GM21447 (cell line): ENCODE measurements at regions not wholly inside any gene's neighbourhood (a gene's known extent, or its start where the extent isn't known, plus 50 kb on each side); places are given as distances from the start of the nearest gene placed in this dataset.
"Not testable (repeated sequence)": the region's sequence is repeated elsewhere in the genome, so short reads cannot be mapped to it uniquely, and the experiment has no call there.

Experiments used
- ATAC-seq: cut with Tn5 transposase; IDR thresholded peaks from one replicate; pipeline ENCODE4 v1.9.1; 2021; ENCODE audit not compliant: unreplicated experiment

DNA sequence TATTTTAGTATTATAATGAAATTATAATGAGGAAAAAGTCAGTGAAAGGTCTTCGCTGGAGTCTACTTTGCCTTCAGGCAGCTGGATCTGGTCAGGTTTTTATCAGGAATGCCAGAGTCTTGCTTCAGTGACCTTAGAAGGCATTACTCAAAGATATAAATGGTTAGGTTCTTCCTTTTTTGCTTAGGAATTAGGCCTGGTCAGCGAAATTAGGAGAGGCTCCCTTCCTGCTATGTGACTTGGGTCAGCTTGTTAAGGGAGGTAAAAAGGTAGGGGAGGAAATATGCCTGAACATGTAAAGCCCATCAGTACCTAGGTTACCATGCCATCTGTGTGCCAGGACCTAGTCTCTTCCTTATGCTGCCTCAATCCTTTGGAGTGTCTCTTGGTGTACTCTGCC lies 115.1 kb downstream of the OTOR start:
- ATAC-seq = no peak

DNA sequence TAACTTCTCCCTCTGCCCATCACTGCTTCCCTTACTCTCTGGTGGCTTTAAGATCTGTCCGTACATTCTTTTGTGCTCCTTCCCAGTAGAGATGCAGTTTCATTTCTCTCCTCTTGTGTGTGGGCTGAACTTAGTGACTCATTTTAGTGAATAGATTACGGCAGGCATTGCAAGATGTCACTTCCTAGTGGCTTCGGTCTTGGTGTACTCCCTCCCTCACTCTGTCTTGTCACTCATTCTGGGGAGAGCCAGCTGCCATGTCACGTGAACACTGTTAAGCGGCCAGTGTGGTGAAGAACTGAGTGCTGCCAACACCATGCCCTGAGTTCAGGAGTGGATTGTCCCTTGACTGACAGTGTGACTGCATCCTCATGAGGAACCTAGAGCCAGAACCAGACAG lies 115.9 kb downstream of the OTOR start:
- ATAC-seq = no peak

GRCh38 chr20:16864963-16865362 lies 116.8 kb downstream of the OTOR start:
- no peak for ATAC-seq

GRCh38 chr20:16865406-16865805 lies 117.2 kb downstream of the OTOR start:
- ATAC-seq = no peak

- ATAC-seq = not testable (repeated sequence)
Observed at GRCh38 chr20:16873124-16873523, 125.0 kb downstream of the OTOR start.

DNA sequence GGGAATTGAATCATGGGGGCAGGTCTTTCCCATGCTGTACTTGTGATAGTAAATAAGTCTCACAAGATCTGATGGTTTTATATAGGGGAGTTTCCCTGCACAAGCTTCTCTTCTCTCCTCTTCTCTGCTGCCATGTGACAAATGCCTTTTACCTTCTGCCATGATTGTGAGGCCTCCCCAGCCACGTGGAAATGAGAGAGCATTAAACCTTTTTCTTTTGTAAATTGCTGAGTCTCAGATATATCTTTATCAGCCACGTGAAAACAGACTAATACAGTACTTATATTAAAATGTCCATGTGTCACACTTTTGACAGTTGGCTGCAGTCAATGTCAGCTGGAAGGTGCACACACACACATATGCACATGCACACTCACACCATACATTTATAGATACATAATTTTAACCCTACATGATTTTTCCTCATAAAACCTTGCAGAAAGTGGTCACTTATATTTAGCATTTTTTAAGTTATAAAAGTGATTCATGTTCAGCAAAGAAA lies 128.9 kb downstream of the OTOR start:
- ATAC-seq = no peak

GRCh38 chr20:16885746-16886145 lies 137.6 kb downstream of the OTOR start:
- ATAC-seq = no peak

DNA sequence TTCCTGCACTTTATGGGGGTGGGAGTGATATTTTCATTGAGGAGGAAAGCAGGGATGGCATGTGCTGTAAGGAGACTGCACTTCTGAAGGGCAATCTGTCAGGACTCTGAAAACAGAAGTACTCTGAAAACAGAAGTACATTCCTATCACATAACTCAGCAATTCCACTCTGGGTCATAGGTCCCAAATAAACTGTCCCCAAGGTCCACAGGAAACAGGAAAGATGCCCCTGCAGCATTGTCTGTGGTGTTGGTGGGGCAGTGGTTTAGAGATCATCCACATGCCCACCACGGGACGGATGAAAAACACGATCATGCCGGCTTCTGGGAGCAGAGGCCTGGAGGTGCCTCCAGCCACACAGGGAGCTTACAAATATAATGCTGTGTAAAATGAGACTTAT lies 150.3 kb downstream of the OTOR start:
- no peak for ATAC-seq

DNA sequence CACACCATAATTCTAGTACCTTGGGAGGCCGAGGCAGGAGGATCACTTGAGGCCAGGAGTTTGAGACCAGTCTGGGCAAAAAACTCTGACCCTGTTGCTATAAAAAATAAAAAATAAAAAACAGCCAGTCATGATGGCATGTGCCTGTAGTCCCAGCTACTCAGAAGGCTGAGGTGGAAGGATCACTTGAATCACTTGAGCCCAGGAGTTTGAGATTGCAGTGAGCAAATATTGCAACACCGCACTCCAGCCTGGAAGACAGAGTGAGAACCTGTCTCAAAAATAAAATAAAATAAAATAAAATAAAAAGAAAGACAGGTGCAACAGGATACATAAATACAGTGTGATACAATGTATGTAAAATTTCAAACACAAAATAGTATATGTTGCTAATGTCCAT lies 154.5 kb downstream of the OTOR start:
- ATAC-seq = no peak

GRCh38 chr20:16904751-16905150 lies 156.6 kb downstream of the OTOR start:
- ATAC-seq = no peak

DNA sequence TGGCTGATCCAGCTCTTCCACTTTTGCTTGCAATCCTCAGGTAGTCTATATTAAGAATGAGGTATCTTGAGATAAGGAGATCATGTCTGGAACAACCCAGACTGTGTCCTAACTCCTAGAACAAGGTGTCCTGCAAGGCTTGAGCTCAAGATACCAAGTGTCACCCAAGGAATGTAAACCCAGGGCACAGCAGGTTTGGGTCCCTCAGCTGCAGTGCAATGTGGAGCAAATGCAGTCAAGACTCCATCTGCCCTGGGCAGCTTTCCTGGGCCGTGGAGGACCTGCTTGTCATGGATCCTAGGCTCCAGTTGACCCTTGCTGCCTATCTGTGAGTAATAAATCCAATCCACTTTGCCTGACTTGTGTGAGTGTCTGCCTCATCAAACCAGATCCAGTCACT lies 166.1 kb downstream of the OTOR start:
- no peak for ATAC-seq

- no peak for ATAC-seq
Observed at GRCh38 chr20:16916165-16916564, 168.0 kb downstream of the OTOR start.

DNA sequence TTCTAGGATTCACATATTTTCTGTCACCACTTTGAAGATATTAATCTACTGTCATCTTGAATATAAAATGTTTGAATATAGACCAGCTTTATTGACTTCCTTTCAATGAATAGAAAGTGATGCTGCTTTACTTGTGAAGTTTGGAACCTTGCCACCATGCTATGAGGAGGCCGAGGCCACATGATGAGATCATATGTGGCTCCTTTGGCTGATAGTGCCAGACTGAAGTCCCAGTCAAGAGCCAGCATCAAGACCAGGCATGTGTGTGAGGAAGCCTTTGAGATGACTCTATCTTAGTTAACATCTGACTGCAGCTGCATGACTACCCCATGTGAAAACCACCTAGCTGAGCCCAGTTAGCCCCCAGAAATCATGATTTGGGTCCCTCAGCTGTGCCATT lies 169.5 kb downstream of the OTOR start:
- ATAC-seq = no peak

- no peak for ATAC-seq
Observed at GRCh38 chr20:16918366-16918765, 170.2 kb downstream of the OTOR start.

GRCh38 chr20:16919841-16920240 lies 171.7 kb downstream of the OTOR start:
- no peak for ATAC-seq

DNA sequence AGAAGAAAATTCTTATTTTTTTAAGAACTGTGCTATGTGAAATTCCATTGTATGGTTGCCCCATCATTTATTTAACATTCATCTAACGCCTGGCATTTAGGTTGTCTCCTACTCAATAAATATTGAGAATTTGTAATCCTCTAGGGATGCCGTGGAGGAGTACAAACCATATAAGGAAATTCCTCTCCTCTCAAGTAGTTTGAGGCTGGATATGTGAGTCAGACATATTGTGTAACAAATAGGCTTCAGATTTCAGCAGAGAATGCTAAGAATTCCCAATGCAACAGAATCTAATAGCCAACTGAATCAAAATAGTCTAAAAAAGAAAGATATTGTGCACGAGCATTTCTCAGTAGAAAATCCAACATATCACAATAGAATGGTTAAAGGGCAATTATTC lies 174.7 kb downstream of the OTOR start:
- ATAC-seq = no peak

- no peak for ATAC-seq
Observed at GRCh38 chr20:16926626-16927430, 178.7 kb downstream of the OTOR start.

DNA sequence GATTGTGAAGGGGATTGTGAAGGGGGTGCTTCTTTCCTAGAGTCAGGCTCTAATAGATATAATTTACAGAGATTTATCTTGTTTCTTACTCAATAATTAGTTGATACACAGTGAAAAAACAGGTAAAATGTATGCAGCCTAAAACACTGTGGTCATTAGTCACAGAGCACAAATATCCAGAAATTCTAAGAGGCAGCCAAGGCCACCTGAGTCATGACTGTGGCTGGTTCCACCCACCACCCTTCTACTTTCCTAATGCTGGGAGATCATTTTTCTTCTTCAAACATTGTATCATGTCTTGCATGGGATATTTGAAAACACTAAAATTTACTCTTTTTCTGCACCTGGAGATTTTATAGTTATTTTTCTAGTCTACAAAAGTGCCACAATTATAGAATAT lies 181.6 kb downstream of the OTOR start:
- ATAC-seq = no peak

DNA sequence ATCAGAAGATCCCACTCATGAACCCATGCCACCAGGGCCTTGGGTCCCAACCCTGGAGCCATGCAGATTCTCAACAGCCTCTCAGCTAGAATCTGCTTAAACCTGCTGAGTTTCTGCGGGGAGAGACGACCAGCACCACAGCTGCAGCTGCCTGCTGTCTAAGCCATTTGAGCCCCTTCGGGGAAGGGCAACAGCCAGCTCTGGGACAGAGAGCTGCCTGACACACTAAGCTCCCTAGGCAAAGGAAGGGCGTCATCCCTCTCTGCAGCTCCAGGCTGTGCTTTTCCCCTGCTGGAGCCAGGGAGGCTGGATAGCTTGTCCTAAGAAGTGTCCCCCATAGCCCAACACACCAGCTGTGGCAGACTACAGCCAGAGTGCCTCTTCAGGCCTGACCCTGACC lies 182.5 kb downstream of the OTOR start:
- no peak for ATAC-seq

- ATAC-seq = no peak
Observed at GRCh38 chr20:16939051-16939450, 190.9 kb downstream of the OTOR start.

DNA sequence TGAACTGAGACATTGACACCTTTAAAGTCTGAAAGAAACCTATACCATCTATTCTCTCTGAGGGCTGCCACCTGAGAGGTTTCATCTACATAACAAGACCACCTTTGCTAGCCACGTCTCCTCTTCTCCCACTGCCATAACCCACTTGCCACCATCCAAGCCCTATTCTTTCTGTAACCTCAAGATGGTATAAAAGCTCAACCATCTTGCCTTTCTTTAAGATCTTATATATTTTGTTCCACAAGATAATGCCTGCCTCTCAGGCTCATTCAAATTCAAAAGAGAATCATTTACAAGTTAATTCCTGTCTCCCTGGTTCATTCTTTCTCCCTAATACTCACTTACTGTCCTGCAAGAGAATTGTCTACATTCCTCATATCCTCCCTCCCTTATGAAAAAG lies 192.5 kb downstream of the OTOR start:
- no peak for ATAC-seq

DNA sequence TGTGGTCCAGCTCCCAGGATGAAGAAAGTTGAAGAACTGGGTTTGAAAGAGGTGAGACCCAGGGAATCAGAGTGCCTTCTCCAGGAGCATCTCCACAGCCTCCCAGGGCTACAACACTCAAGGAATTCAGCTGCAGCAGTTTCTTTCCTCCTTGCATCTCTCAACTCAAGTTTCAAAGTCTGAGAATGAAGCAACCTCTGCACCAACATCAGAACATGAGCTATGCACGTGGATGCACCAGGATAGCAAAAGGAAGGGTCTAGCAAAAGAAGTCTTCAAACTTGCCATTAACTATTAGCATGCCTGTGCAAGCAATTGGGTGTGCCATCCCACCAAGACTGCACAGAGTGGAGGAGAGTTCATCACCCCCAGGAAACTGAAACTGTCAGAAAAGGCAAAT lies 193.9 kb downstream of the OTOR start:
- no peak for ATAC-seq

DNA sequence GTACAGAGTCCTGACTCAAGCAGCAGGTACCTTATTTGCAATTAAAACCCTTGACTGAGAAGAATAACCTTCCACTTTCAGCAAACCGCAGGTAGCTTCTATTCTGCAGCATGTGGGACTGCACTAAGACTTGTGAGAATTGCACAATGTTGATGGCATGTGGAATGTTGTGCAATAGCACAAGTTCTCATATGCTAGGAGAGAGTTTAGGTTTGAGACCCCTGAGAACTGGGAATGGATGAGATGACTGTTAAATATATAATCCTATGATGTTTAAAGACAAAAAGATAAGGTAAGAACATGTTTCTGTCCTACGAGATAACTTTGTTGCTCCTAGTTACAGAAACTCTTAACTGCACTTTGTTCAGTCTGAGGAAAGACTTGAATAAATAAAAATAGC lies 194.6 kb downstream of the OTOR start:
- no peak for ATAC-seq
